IMR-90 (cell line): ENCODE measurements at regions not wholly inside any gene's neighbourhood (a gene's known extent, or its start where the extent isn't known, plus 50 kb on each side); places are given as distances from the start of the nearest gene placed in this dataset.

Source experiments
- ATAC-seq: fragments of 200-7000 bp; cut with Tn5 transposase; 2 replicates; pipeline ENCODE4 v1.9.1; 2020; ENCODE audit warnings: low read depth, mild to moderate bottlenecking, moderate library complexity
- BruUV-seq: library from RNA; stranded (reverse); fragments of 400-500 nt; replicated peaks from 2 replicates; lab custom pipeline; 2021; lab: Mats Ljungman, UMichigan
- CTCF ChIA-PET: fragments of 300-600 bp; formaldehyde crosslinking; extraction: SDS; loops from one replicate; lab custom pipeline; 2021; ENCODE audit warnings: antibody characterized with exemption; lab: Yijun Ruan, JAX
- POLR2A ChIA-PET: fragments of 300-600 bp; sonication (Branson Sonifier 250); formaldehyde crosslinking; loops from one replicate; lab custom pipeline; 2022; ENCODE audit warnings: antibody characterized with exemption; ENCODE audit not compliant: unreplicated experiment; lab: Charles Lee
- DNase-seq: peaks from one replicate; pipeline ENCODE4 v3.0.0; 2013
- H2AFZ ChIP-seq: replicated peaks from 2 replicates; pipeline ENCODE3; 2013; ENCODE audit warnings: low read length, mild to moderate bottlenecking; ENCODE audit not compliant: poor library complexity
- H2AK5ac ChIP-seq: 2 replicates; pipeline ENCODE4 v1.6.1; 2013; ENCODE audit warnings: low read depth, low read length, inconsistent platforms
- H2AK9ac ChIP-seq: replicated peaks from 2 replicates; pipeline ENCODE3; 2013; ENCODE audit warnings: mild to moderate bottlenecking, low read depth, low read length, moderate library complexity; ENCODE audit not compliant: poor library complexity
- H2BK120ac ChIP-seq: 2 replicates; pipeline ENCODE4 v1.6.1; 2013; ENCODE audit warnings: low read depth, low read length, inconsistent platforms
- H2BK15ac ChIP-seq: 3 replicates; pipeline ENCODE4 v1.6.1; 2013; ENCODE audit warnings: low read depth, low read length, inconsistent platforms
- H2BK20ac ChIP-seq: 2 replicates; pipeline ENCODE4 v1.6.1; 2013; ENCODE audit warnings: low read depth, mild to moderate bottlenecking, inconsistent platforms, low read length, moderate library complexity
- H2BK5ac ChIP-seq: 2 replicates; pipeline ENCODE4 v1.6.1; 2013; ENCODE audit warnings: mild to moderate bottlenecking, low read depth, low read length, inconsistent platforms; ENCODE audit not compliant: poor library complexity, severe bottlenecking
- H3K14ac ChIP-seq: replicated peaks from 2 replicates; pipeline ENCODE4 v1.6.1; 2013; ENCODE audit warnings: low read depth, low read length, inconsistent platforms
- H3K18ac ChIP-seq: 2 replicates; pipeline ENCODE4 v1.6.1; 2013; ENCODE audit warnings: low read depth, low read length, control low read depth
- H3K23ac ChIP-seq: 2 replicates; pipeline ENCODE4 v1.6.1; 2013; ENCODE audit warnings: low read depth, low read length, inconsistent platforms
- H3K27ac ChIP-seq: 2 replicates; pipeline ENCODE4 v1.5.1; 2013; ENCODE audit warnings: mild to moderate bottlenecking, control low read depth, low read length; ENCODE audit not compliant: insufficient read depth
- H3K27me3 ChIP-seq: 2 replicates; pipeline ENCODE4 v1.6.1; 2013; ENCODE audit warnings: low read length; ENCODE audit not compliant: control insufficient read depth, insufficient read depth
- H3K36me3 ChIP-seq: 2 replicates; pipeline ENCODE4 v1.6.1; 2013; ENCODE audit warnings: low read length, mixed read lengths; ENCODE audit not compliant: control insufficient read depth, insufficient read depth
- H3K4ac ChIP-seq: 2 replicates; pipeline ENCODE4 v1.6.1; 2013; ENCODE audit warnings: low read depth, low read length, inconsistent platforms
- H3K4me1 ChIP-seq: 2 replicates; pipeline ENCODE4 v1.6.1; 2013; ENCODE audit warnings: low read length, mixed read lengths; ENCODE audit not compliant: control insufficient read depth, insufficient read depth
- H3K4me2 ChIP-seq: 2 replicates; pipeline ENCODE4 v1.6.1; 2013; ENCODE audit warnings: low read depth, mild to moderate bottlenecking, control low read depth, low read length, moderate library complexity
- H3K4me3 ChIP-seq: 2 replicates; pipeline ENCODE4 v1.5.1; 2013; ENCODE audit warnings: low read depth, mild to moderate bottlenecking, control low read depth, low read length, moderate library complexity; ENCODE audit not compliant: insufficient read depth
- H3K56ac ChIP-seq: 2 replicates; pipeline ENCODE4 v1.6.1; 2013; ENCODE audit warnings: low read length, inconsistent platforms; ENCODE audit not compliant: insufficient read depth; ENCODE audit errors: extremely low read depth
- H3K79me1 ChIP-seq, 2 experiments: 2 replicates each; pipeline ENCODE4 v1.6.1; 2013; ENCODE audit warnings: low read length in 2 of 2, inconsistent platforms in 1 of 2, low read depth in 1 of 2
- H3K9ac ChIP-seq: 2 replicates; pipeline ENCODE4 v1.6.1; 2013; ENCODE audit warnings: low read depth, low read length, control low read depth
- H3K9me1 ChIP-seq: 2 replicates; pipeline ENCODE4 v1.6.1; 2013; ENCODE audit warnings: low read length, inconsistent platforms; ENCODE audit not compliant: insufficient read depth
- H3K9me3 ChIP-seq: 2 replicates; pipeline ENCODE4 v1.6.1; 2013; ENCODE audit warnings: low read length; ENCODE audit not compliant: control insufficient read depth, insufficient read depth
- H4K20me1 ChIP-seq: 2 replicates; pipeline ENCODE4 v1.6.1; 2013; ENCODE audit warnings: low read length, inconsistent platforms; ENCODE audit not compliant: insufficient read depth
- H4K5ac ChIP-seq: 2 replicates; pipeline ENCODE4 v1.6.1; 2013; ENCODE audit warnings: mild to moderate bottlenecking, low read depth, low read length, control low read depth
- H4K8ac ChIP-seq, 2 experiments: 2 replicates each; pipeline ENCODE4 v1.6.1; 2013; ENCODE audit warnings: low read depth in 2 of 2, low read length in 2 of 2, control low read depth in 1 of 2, inconsistent platforms in 1 of 2
- H4K91ac ChIP-seq: 2 replicates; pipeline ENCODE4 v1.6.1; 2013; ENCODE audit warnings: low read depth, low read length, inconsistent platforms; ENCODE audit not compliant: insufficient read depth
- BHLHE40 ChIP-seq: fragments of 150-350 bp; IDR thresholded peaks from 2 replicates; pipeline ENCODE4 v1.6.1; 2016; ENCODE audit warnings: mild to moderate bottlenecking, low read depth, low read length
- CEBPB ChIP-seq: IDR thresholded peaks from 2 replicates; pipeline ENCODE4 v1.6.1; 2012; ENCODE audit warnings: low read depth, low read length, improper control_type of control experiment
- CHD1 ChIP-seq: IDR thresholded peaks from 2 replicates; pipeline ENCODE4 v1.6.1; 2012; ENCODE audit warnings: low read depth, low read length, improper control_type of control experiment
- FOS ChIP-seq: fragments of 150-350 bp; IDR thresholded peaks from 2 replicates; pipeline ENCODE4 v1.6.1; 2016; ENCODE audit warnings: low read depth, low read length
- MAFK ChIP-seq: IDR thresholded peaks from 2 replicates; pipeline ENCODE4 v1.6.1; 2012; ENCODE audit warnings: low read depth, low read length, improper control_type of control experiment
- MAZ ChIP-seq: IDR thresholded peaks from 2 replicates; pipeline ENCODE4 v1.6.1; 2012; ENCODE audit warnings: low read depth, mild to moderate bottlenecking, low read length, improper control_type of control experiment, moderate library complexity, borderline replicate concordance
- MXI1 ChIP-seq: IDR thresholded peaks from 2 replicates; pipeline ENCODE4 v1.6.1; 2012; ENCODE audit warnings: low read depth, mild to moderate bottlenecking, low read length, moderate library complexity, borderline replicate concordance
- NFE2L2 ChIP-seq: fragments of 150-350 bp; IDR thresholded peaks from 2 replicates; pipeline ENCODE4 v1.6.1; 2016; ENCODE audit warnings: low read depth, mild to moderate bottlenecking, low read length
- POLR2A ChIP-seq: IDR thresholded peaks from 2 replicates; pipeline ENCODE4 v1.6.1; 2012; ENCODE audit warnings: mild to moderate bottlenecking, low read depth, low read length
- RAD21 ChIP-seq: IDR thresholded peaks from 2 replicates; pipeline ENCODE4 v1.6.1; 2012; ENCODE audit warnings: low read length, improper control_type of control experiment
- RCOR1 ChIP-seq: IDR thresholded peaks from 2 replicates; pipeline ENCODE4 v1.6.1; 2012; ENCODE audit warnings: mild to moderate bottlenecking, low read length, improper control_type of control experiment; ENCODE audit not compliant: insufficient replicate concordance
- RFX5 ChIP-seq: IDR thresholded peaks from 2 replicates; pipeline ENCODE4 v1.8.0; 2012; ENCODE audit warnings: low read depth, mild to moderate bottlenecking, low read length, moderate library complexity
- SMC3 ChIP-seq: fragments of 150-350 bp; IDR thresholded peaks from 2 replicates; pipeline ENCODE4 v1.6.1; 2016; ENCODE audit warnings: low read depth, mild to moderate bottlenecking, antibody characterized with exemption, low read length, moderate library complexity
- WGBS, 2 experiments: methylation state at CpG; one replicate each; pipeline versions ENCODE4 v1.1.5 to v1.1.7; 2013; ENCODE audit warnings: missing lambda C conversion rate in 2 of 2; ENCODE audit not compliant: insufficient read length in 1 of 2; ENCODE audit errors: extremely low coverage in 2 of 2; 5-methylcytosine and 5-hydroxymethylcytosine counted together
- dilution Hi-C: fragments of 300-500 bp; cut with HindIII; formaldehyde crosslinking; loops from one replicate; pipeline ENCODE4 v1.14.3; 2018; ENCODE audit warnings: low sequenced_read_pairs; ENCODE audit not compliant: unreplicated experiment
- in situ Hi-C: fragments of 300-500 bp; cut with MboI; formaldehyde crosslinking; loops from 3 replicates; pipeline ENCODE4 v1.14.3; 2019; ENCODE audit warnings: low sequenced_read_pairs, inconsistent platforms, mixed read lengths
- intact Hi-C: fragments of 100-400 bp; cut with micrococcal nuclease; formaldehyde crosslinking; loops from 2 replicates; pipeline ENCODE4 v1.10.0; 2022
- TF ChIP-seq, protein P1 (sequence below): fragments of 150-350 bp; IDR thresholded peaks from 2 replicates; pipeline ENCODE4 v1.6.1; 2016; ENCODE audit warnings: low read depth, mild to moderate bottlenecking, low read length, moderate library complexity, borderline replicate concordance
- TF ChIP-seq, protein P2 (sequence below): fragments of 150-350 bp; IDR thresholded peaks from 2 replicates; pipeline ENCODE4 v1.6.1; 2017; ENCODE audit warnings: mild to moderate bottlenecking, antibody characterized with exemption, low read length, low read depth
- TF ChIP-seq, protein P3 (sequence below): conservative IDR thresholded peaks from 2 replicates; pipeline ENCODE4 v1.5.1; 2012; ENCODE audit warnings: mild to moderate bottlenecking, low read depth, low read length, improper control_type of control experiment

DNA sequence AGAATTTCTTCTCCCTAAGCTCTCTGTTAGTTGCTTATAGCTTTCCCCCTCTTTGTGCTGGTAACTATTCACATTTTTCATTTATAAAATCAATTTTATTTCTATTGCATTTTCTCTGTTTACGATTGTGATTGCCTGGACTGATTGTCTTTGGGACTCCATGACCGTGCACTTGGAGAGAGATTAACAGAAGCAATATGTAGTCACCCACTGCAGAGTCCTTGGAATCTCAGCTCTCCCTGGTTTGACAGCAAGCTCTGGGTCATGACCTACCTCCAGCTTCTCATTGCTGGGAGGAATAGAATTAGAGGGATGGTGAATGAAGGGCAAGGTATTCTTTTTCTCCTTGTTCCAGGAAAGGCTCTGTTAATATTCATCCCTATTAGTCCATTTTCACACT is 398.2 kb downstream of the AACS start:
- CTCF ChIA-PET: no interaction called here
- no peak overlapping the region for H2AK9ac ChIP-seq
- no peak overlapping the region for H4K5ac ChIP-seq

More for the DNA sequence above, 398.2 kb downstream of the AACS start:
- dilution Hi-C loops (no loop called here), intact Hi-C loops (no loop called here), in situ Hi-C loops (no loop called here)
- Histone ChIP-seq H3K4me1 (no peaks in the 10 kb centered on the region), H4K20me1 (no peaks in the 10 kb centered on the region), H3K18ac (no peak overlapping the region), H3K27ac (no peak overlapping the region), H3K56ac (no peak overlapping the region), H3K14ac (no peak overlapping the region), H3K9ac (no peak overlapping the region), H2AK5ac (no peak overlapping the region), H2AFZ (no peak overlapping the region), H3K36me3 (no peaks in the 10 kb centered on the region), H3K4me2 (no peak overlapping the region), H2BK120ac (no peak overlapping the region), H3K79me1 (no peaks in the 10 kb centered on the region), H2BK5ac (no peak overlapping the region), H2BK15ac (no peak overlapping the region), H3K23ac (no peak overlapping the region), H3K4ac (no peak overlapping the region), H3K9me1 (no peaks in the 10 kb centered on the region), H3K27me3 (no peaks in the 10 kb centered on the region), H3K9me3 (peaks cover 29% of the 10 kb centered on the region), H4K8ac (no peak overlapping the region), H4K91ac (no peak overlapping the region), H2BK20ac (no peak overlapping the region), H3K4me3 (no peak overlapping the region)
- POLR2A ChIA-PET: no interaction called here
- no peak for DNase-seq
- BruUV-seq: no TSS peak
- no CpG with 5 or more reads among the region's 2 CpGs for WGBS, 2 experiments
- TF ChIP-seq, protein P1, sequence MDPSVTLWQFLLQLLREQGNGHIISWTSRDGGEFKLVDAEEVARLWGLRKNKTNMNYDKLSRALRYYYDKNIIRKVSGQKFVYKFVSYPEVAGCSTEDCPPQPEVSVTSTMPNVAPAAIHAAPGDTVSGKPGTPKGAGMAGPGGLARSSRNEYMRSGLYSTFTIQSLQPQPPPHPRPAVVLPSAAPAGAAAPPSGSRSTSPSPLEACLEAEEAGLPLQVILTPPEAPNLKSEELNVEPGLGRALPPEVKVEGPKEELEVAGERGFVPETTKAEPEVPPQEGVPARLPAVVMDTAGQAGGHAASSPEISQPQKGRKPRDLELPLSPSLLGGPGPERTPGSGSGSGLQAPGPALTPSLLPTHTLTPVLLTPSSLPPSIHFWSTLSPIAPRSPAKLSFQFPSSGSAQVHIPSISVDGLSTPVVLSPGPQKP: no peak
- no peak for TF ChIP-seq RAD21
- TF ChIP-seq MAFK: no peak
- TF ChIP-seq RCOR1: no peak
- TF ChIP-seq, protein P2, sequence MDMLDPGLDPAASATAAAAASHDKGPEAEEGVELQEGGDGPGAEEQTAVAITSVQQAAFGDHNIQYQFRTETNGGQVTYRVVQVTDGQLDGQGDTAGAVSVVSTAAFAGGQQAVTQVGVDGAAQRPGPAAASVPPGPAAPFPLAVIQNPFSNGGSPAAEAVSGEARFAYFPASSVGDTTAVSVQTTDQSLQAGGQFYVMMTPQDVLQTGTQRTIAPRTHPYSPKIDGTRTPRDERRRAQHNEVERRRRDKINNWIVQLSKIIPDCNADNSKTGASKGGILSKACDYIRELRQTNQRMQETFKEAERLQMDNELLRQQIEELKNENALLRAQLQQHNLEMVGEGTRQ: no peak
- no peak for TF ChIP-seq CEBPB
- no peak for TF ChIP-seq RFX5
- no peak for TF ChIP-seq BHLHE40
- TF ChIP-seq, protein P3, sequence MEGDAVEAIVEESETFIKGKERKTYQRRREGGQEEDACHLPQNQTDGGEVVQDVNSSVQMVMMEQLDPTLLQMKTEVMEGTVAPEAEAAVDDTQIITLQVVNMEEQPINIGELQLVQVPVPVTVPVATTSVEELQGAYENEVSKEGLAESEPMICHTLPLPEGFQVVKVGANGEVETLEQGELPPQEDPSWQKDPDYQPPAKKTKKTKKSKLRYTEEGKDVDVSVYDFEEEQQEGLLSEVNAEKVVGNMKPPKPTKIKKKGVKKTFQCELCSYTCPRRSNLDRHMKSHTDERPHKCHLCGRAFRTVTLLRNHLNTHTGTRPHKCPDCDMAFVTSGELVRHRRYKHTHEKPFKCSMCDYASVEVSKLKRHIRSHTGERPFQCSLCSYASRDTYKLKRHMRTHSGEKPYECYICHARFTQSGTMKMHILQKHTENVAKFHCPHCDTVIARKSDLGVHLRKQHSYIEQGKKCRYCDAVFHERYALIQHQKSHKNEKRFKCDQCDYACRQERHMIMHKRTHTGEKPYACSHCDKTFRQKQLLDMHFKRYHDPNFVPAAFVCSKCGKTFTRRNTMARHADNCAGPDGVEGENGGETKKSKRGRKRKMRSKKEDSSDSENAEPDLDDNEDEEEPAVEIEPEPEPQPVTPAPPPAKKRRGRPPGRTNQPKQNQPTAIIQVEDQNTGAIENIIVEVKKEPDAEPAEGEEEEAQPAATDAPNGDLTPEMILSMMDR: no peak
- TF ChIP-seq FOS: no peak
- no peak for TF ChIP-seq SMC3
- TF ChIP-seq MAZ: no peak
- no peak for TF ChIP-seq CHD1
- TF ChIP-seq POLR2A: no peak
- no peak for TF ChIP-seq NFE2L2
- TF ChIP-seq MXI1: no peak
- ATAC-seq: no peak
